ENCODE measurements at regions not wholly inside any gene's neighbourhood (a gene's known extent, or its start where the extent isn't known, plus 50 kb on each side); places are given as distances from the start of the nearest gene placed in this dataset.

- no peaks in the 10 kb centered on the region for H3K36me3 ChIP-seq (ENCODE audit: control insufficient read depth, insufficient read depth, low read length)
- H3K27me3 ChIP-seq (replicated peaks; ENCODE audit: control insufficient read depth, insufficient read depth, low read length): no peaks in the 10 kb centered on the region; the same call in none of the 2 replicates
- no peak for DNase-seq (ENCODE audit: extremely low read depth, insufficient read length)
Measured at GRCh38 chr16:79426663-79427062, 173.9 kb downstream of the MAF start.

DNA sequence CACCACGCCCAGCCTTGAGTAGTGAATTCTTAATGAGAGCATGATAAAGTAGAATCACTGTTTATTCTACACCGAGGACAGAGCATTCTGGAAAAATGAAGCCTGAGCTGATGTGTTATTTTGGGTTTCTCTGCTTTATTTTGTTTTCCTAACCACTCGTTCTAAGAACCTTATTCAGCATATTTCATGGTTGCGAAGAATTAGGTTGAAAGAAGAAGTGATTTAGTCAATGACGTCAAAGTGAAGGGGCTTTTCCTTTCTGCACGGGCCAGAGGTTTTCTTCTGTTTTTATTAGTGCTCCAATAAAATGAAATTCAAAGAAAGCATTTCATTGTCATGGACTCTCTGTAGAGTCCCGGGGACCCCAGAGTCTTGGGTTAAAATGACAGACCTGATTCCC lies 178.5 kb downstream of the MAF start:
- no peak overlapping the region for H3K4me3 ChIP-seq (replicated peaks; ENCODE audit: low read depth, low read length)
- no peak for DNase-seq (ENCODE audit: extremely low read depth, insufficient read length)
- TF ChIP-seq CTCF (IDR thresholded peaks at IDR 0.05; ENCODE audit: insufficient read depth, low read length, poor library complexity, severe bottlenecking): no peak
- H3K27me3 ChIP-seq (replicated peaks; ENCODE audit: control insufficient read depth, insufficient read depth, low read length): no peaks in the 10 kb centered on the region
- no peaks in the 10 kb centered on the region for H3K36me3 ChIP-seq (ENCODE audit: control insufficient read depth, insufficient read depth, low read length)

More at GRCh38 chr16:79426663-79427062, 173.9 kb downstream of the MAF start:
- H3K4me3 ChIP-seq (replicated peaks; ENCODE audit: low read depth, low read length): no peak overlapping the region
- TF ChIP-seq CTCF (IDR thresholded peaks at IDR 0.05; ENCODE audit: insufficient read depth, low read length, poor library complexity, severe bottlenecking): no peak

DNA sequence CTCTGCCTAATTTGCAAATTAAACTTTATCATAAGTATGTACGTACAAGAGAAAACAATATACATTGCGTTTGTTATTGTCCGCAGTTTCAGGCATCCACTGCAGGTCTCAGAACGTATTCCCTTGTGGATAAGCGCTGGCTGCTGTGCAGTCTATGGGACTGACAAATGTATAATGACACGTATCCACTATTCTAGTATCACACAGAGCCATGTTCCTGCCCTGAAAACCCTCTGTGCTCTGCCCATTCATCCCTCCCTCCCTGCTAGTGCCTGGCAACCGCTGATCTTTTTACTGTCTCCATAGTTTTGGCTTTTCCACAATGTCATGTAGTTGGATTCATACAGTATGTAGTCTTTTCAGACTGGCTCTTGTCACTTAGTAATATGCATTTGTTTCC lies 179.4 kb downstream of the MAF start:
- TF ChIP-seq CTCF (IDR thresholded peaks at IDR 0.05; ENCODE audit: insufficient read depth, low read length, poor library complexity, severe bottlenecking): no peak
- DNase-seq (ENCODE audit: extremely low read depth, insufficient read length): no peak
- H3K27me3 ChIP-seq (replicated peaks; ENCODE audit: control insufficient read depth, insufficient read depth, low read length): no peaks in the 10 kb centered on the region; the same call in 1 of the 2 replicates
- no peak overlapping the region for H3K4me3 ChIP-seq (replicated peaks; ENCODE audit: low read depth, low read length)
- H3K36me3 ChIP-seq (ENCODE audit: control insufficient read depth, insufficient read depth, low read length): no peaks in the 10 kb centered on the region

- H3K4me3 ChIP-seq (replicated peaks; ENCODE audit: low read depth, low read length): no peak overlapping the region
- DNase-seq (ENCODE audit: extremely low read depth, insufficient read length): no peak
- H3K27me3 ChIP-seq (replicated peaks; ENCODE audit: control insufficient read depth, insufficient read depth, low read length): no peaks in the 10 kb centered on the region; the same call in none of the 2 replicates
- H3K36me3 ChIP-seq (ENCODE audit: control insufficient read depth, insufficient read depth, low read length): no peaks in the 10 kb centered on the region
- no peak for TF ChIP-seq CTCF (IDR thresholded peaks at IDR 0.05; ENCODE audit: insufficient read depth, low read length, poor library complexity, severe bottlenecking)
Measured at GRCh38 chr16:79420493-79420892, 180.0 kb downstream of the MAF start.

- H3K36me3 ChIP-seq (ENCODE audit: control insufficient read depth, insufficient read depth, low read length): no peaks in the 10 kb centered on the region
- no peak overlapping the region for H3K4me3 ChIP-seq (replicated peaks; ENCODE audit: low read depth, low read length)
- H3K27me3 ChIP-seq (replicated peaks; ENCODE audit: control insufficient read depth, insufficient read depth, low read length): no peaks in the 10 kb centered on the region; the same call in none of the 2 replicates
- no peak for DNase-seq (ENCODE audit: extremely low read depth, insufficient read length)
- TF ChIP-seq CTCF (IDR thresholded peaks at IDR 0.05; ENCODE audit: insufficient read depth, low read length, poor library complexity, severe bottlenecking): no peak
Measured at GRCh38 chr16:79419148-79419547, 181.4 kb downstream of the MAF start.

DNA sequence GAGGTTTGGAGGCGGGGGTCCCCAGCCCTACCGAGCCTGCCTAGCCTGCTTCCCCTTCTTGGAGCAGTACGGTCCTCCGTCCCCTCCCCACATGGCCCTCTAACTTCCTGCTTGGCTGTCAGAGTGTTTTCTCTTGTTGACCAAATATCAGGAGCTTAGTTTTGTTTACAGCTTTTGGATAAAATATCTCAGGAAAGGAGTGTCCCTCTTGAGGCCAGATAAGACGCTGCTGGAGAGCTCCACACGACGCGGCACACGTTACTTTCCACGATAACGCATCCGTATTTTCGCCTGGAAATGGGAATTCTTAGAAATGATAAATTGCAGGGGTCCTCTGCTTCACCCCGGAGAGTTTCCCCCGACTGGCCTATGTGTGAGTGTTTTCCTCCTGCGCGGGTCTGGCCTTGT lies 182.9 kb downstream of the MAF start:
- Histone ChIP-seq H3K4me3 (replicated peaks; ENCODE audit: low read depth, low read length) (no peak overlapping the region), H3K36me3 (ENCODE audit: control insufficient read depth, insufficient read depth, low read length) (no peaks in the 10 kb centered on the region), H3K27me3 (replicated peaks; ENCODE audit: control insufficient read depth, insufficient read depth, low read length) (no peaks in the 10 kb centered on the region; the same call in none of the 2 replicates)
- no peak for DNase-seq (ENCODE audit: extremely low read depth, insufficient read length)
- TF ChIP-seq CTCF (IDR thresholded peaks at IDR 0.05; ENCODE audit: insufficient read depth, low read length, poor library complexity, severe bottlenecking): no peak
